Liver (tissue), 3 donors: ENCODE measurements at regions not wholly inside any gene's neighbourhood (a gene's known extent, or its start where the extent isn't known, plus 50 kb on each side); places are given as distances from the start of the nearest gene placed in this dataset.

Source experiments
- EGR1 ChIP-seq, 2 donors: IDR thresholded peaks; 2 replicates each; pipeline ENCODE4 v1.6.1; 2016 to 2018; ENCODE audit warnings: antibody characterized with exemption in 2 of 2, low read depth in 2 of 2
- GABPA ChIP-seq, 2 donors: IDR thresholded peaks in 1 of 2; conservative IDR thresholded peaks in 1 of 2; 2 replicates each; pipeline ENCODE4 v1.6.1; 2016; ENCODE audit warnings: antibody characterized with exemption in 2 of 2, mild to moderate bottlenecking in 1 of 2, moderate library complexity in 1 of 2
- HNF4A ChIP-seq, 2 donors: conservative IDR thresholded peaks; 2 replicates each; pipeline ENCODE4 v1.6.1; 2016; ENCODE audit warnings: antibody characterized with exemption in 2 of 2, mild to moderate bottlenecking in 2 of 2
- JUND ChIP-seq, 2 donors: IDR thresholded peaks; 2 replicates each; pipeline ENCODE4 v1.6.1; 2016; ENCODE audit warnings: antibody characterized with exemption in 2 of 2
- RAD21 ChIP-seq, 2 donors: IDR thresholded peaks; 2 replicates each; pipeline ENCODE4 v1.6.1; 2016; ENCODE audit warnings: antibody characterized with exemption in 2 of 2, mild to moderate bottlenecking in 2 of 2
- RXRA ChIP-seq, 2 donors: IDR thresholded peaks; 2 replicates each; pipeline ENCODE4 v1.6.1; 2017 to 2018; ENCODE audit warnings: antibody characterized with exemption in 2 of 2, mild to moderate bottlenecking in 1 of 2
- SP1 ChIP-seq: IDR thresholded peaks from 2 replicates; pipeline ENCODE4 v1.6.1; 2018; ENCODE audit warnings: antibody characterized with exemption, mild to moderate bottlenecking
- YY1 ChIP-seq: IDR thresholded peaks from 2 replicates; pipeline ENCODE4 v1.6.1; 2016; ENCODE audit warnings: antibody characterized with exemption, mild to moderate bottlenecking
- TF ChIP-seq, protein P1 (sequence below): IDR thresholded peaks from 2 replicates; pipeline ENCODE4 v1.6.1; 2016; ENCODE audit warnings: antibody characterized with exemption
- TF ChIP-seq, protein P2 (sequence below): fragments of 150-350 bp; IDR thresholded peaks from 2 replicates; pipeline ENCODE4 v1.5.1; 2017; ENCODE audit warnings: improper control_type of control experiment, low read depth, low read length; ENCODE audit not compliant: missing input control
- TF ChIP-seq, protein P3 (sequence below): IDR thresholded peaks from 2 replicates; pipeline ENCODE4 v1.6.1; 2016; ENCODE audit warnings: antibody characterized with exemption, mild to moderate bottlenecking
- TF ChIP-seq, protein P4 (sequence below): IDR thresholded peaks from 2 replicates; pipeline ENCODE4 v1.6.1; 2016; ENCODE audit warnings: antibody characterized with exemption
- donor health status: healthy.
- donor health status: healthy.

DNA sequence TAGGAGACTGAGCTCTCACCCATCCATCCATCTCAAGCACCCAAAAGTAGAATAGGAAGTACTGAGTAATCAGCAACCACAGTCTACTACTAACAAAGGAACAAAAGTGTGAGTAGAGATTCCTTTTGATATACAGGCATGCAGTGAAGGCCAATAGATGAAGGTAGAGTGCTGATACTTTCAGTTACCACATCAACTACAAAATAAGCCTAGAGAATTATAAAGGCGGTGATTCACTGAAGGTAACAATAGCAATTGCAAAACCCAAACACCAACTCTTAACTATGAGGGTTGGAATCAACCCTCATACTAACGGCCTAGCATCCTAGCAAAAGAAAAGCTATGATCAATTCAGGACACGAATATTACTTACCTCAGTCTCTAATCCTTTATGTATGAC is 992.6 kb downstream of the DNAH5 start:
- TF ChIP-seq JUND (IDR thresholded peaks at IDR 0.05) (no peak), RAD21 (IDR thresholded peaks at IDR 0.05) (no peak), SP1 (no peak), YY1 (no peak), GABPA (IDR thresholded peaks at IDR 0.05 in 1 of 2, conservative IDR thresholded peaks at IDR 0.05 in 1 of 2) (no peak), RXRA (IDR thresholded peaks at IDR 0.05) (no peak), HNF4A (conservative IDR thresholded peaks at IDR 0.05) (no peak), EGR1 (IDR thresholded peaks at IDR 0.05; ENCODE audit: low read depth in 2 of 2) (no peak)
- TF ChIP-seq, protein P1, sequence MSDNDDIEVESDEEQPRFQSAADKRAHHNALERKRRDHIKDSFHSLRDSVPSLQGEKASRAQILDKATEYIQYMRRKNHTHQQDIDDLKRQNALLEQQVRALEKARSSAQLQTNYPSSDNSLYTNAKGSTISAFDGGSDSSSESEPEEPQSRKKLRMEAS, result no peak
- TF ChIP-seq, protein P2, sequence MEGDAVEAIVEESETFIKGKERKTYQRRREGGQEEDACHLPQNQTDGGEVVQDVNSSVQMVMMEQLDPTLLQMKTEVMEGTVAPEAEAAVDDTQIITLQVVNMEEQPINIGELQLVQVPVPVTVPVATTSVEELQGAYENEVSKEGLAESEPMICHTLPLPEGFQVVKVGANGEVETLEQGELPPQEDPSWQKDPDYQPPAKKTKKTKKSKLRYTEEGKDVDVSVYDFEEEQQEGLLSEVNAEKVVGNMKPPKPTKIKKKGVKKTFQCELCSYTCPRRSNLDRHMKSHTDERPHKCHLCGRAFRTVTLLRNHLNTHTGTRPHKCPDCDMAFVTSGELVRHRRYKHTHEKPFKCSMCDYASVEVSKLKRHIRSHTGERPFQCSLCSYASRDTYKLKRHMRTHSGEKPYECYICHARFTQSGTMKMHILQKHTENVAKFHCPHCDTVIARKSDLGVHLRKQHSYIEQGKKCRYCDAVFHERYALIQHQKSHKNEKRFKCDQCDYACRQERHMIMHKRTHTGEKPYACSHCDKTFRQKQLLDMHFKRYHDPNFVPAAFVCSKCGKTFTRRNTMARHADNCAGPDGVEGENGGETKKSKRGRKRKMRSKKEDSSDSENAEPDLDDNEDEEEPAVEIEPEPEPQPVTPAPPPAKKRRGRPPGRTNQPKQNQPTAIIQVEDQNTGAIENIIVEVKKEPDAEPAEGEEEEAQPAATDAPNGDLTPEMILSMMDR, result no peak
- TF ChIP-seq, protein P3, sequence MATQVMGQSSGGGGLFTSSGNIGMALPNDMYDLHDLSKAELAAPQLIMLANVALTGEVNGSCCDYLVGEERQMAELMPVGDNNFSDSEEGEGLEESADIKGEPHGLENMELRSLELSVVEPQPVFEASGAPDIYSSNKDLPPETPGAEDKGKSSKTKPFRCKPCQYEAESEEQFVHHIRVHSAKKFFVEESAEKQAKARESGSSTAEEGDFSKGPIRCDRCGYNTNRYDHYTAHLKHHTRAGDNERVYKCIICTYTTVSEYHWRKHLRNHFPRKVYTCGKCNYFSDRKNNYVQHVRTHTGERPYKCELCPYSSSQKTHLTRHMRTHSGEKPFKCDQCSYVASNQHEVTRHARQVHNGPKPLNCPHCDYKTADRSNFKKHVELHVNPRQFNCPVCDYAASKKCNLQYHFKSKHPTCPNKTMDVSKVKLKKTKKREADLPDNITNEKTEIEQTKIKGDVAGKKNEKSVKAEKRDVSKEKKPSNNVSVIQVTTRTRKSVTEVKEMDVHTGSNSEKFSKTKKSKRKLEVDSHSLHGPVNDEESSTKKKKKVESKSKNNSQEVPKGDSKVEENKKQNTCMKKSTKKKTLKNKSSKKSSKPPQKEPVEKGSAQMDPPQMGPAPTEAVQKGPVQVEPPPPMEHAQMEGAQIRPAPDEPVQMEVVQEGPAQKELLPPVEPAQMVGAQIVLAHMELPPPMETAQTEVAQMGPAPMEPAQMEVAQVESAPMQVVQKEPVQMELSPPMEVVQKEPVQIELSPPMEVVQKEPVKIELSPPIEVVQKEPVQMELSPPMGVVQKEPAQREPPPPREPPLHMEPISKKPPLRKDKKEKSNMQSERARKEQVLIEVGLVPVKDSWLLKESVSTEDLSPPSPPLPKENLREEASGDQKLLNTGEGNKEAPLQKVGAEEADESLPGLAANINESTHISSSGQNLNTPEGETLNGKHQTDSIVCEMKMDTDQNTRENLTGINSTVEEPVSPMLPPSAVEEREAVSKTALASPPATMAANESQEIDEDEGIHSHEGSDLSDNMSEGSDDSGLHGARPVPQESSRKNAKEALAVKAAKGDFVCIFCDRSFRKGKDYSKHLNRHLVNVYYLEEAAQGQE, result no peak
- TF ChIP-seq, protein P4, sequence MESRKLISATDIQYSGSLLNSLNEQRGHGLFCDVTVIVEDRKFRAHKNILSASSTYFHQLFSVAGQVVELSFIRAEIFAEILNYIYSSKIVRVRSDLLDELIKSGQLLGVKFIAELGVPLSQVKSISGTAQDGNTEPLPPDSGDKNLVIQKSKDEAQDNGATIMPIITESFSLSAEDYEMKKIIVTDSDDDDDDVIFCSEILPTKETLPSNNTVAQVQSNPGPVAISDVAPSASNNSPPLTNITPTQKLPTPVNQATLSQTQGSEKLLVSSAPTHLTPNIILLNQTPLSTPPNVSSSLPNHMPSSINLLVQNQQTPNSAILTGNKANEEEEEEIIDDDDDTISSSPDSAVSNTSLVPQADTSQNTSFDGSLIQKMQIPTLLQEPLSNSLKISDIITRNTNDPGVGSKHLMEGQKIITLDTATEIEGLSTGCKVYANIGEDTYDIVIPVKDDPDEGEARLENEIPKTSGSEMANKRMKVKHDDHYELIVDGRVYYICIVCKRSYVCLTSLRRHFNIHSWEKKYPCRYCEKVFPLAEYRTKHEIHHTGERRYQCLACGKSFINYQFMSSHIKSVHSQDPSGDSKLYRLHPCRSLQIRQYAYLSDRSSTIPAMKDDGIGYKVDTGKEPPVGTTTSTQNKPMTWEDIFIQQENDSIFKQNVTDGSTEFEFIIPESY, result no peak
